Peyer's patch (tissue), 4 donors: ENCODE measurements at regions not wholly inside any gene's neighbourhood (a gene's known extent, or its start where the extent isn't known, plus 50 kb on each side); places are given as distances from the start of the nearest gene placed in this dataset.

Experiments
- DNase-seq, 3 donors: peaks; one replicate each; pipeline ENCODE4 v3.0.0-alpha.2; 2017 to 2019
- H3K27ac ChIP-seq, 4 donors: fragments of 200-600 bp; sonication (generic); one replicate each; pipeline ENCODE4 v1.5.1; 2016 to 2019
- H3K27me3 ChIP-seq, 2 donors: fragments of 200-600 bp; sonication (generic); one replicate each; pipeline ENCODE4 v1.5.1; 2019
- H3K36me3 ChIP-seq, 3 donors: fragments of 200-600 bp; sonication (generic); one replicate each; pipeline ENCODE4 v1.5.1; 2016 to 2019
- H3K4me1 ChIP-seq, 4 donors: fragments of 200-600 bp; sonication (generic); one replicate each; pipeline ENCODE4 v1.5.1; 2016 to 2019
- H3K4me3 ChIP-seq, 4 donors: fragments of 200-600 bp; sonication (generic); 1 replicate in 3 of 4; 2 replicates in 1 of 4; pipeline ENCODE4 v1.5.1; 2016 to 2019; ENCODE audit warnings: mild to moderate bottlenecking in 1 of 4
- H3K9me3 ChIP-seq, 4 donors: fragments of 200-600 bp; sonication (generic); one replicate each; pipeline ENCODE4 v1.5.1; 2016 to 2019; ENCODE audit warnings: mild to moderate bottlenecking in 1 of 4
- POLR2A ChIP-seq, 2 donors: fragments of 450-650 bp; IDR thresholded peaks; one replicate each; pipeline ENCODE4 v1.5.1; 2017; ENCODE audit warnings: antibody characterized with exemption in 2 of 2, mild to moderate bottlenecking in 2 of 2, moderate library complexity in 2 of 2
- TF ChIP-seq, protein P1 (sequence below), 6 experiments: fragments of 450-650 bp in 4 of 6; fragments of 200-600 bp in 2 of 6; sonication (generic) in 1 of 6; IDR thresholded peaks; one replicate each; pipeline ENCODE4 v1.5.1; 2017 to 2019; ENCODE audit warnings: antibody characterized with exemption in 6 of 6, mild to moderate bottlenecking in 3 of 6, moderate library complexity in 1 of 6

DNA sequence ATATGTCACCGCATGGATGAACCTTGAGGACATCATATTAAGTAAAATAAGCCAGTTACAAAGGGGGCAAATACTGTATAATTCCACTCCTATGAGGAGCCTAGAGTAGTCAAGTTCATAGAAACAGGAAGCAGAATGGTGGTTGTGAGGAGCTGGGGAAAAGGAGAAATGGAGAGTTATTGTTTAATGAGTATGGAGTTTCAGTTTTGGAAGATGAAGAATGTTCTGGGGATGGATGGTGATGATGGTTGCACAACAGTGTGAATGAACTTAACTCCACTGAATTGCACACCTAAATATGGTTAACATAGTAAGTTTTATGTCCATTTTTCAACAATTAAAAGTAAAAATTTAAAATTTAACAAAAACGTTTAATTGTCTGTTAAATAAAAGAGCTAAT is 220.9 kb upstream of the JUN start:
- DNase-seq = no peak
- no peaks in the 10 kb centered on the region for H3K36me3 ChIP-seq

DNA sequence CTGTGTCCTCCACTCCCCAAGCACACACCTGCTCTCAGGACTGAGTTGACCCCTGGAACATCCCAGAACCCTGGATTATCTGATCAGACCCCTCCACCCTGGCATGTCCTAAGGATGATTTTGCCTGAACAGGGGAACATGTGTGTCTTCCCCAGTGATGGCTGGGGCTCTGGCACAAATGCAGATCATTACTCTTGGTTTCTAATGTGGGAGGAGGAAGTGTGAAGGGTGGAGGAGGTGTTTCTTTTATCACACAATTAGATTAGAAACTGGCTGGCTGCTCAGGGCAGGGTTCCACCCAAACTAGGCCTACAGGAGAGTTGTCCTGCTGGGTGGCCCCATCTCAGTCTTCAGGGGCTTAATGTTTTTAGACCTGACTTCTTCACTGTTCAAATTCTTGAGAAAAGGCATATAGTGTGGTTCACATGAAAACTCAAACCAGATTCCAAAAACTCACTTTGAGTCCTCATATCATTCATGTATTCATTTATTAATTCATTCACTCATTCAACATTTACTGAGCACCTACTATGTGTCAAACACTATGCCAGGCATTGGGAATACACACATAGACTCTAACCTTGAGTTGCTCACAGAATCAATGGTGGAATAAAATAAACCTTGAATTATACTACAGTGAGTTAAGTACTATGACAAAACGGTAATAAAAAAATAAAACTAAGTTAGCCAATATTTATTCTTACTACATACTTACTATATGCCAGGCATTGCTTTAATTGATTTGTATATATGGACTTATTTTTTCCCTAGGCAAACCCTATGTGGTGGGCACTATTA is 221.8 kb upstream of the JUN start:
- peaks cover 0 to 18% (median 3%) of the 10 kb centered on the region in 4 donors for H3K4me1 ChIP-seq
- no peaks in the 10 kb centered on the region for H3K36me3 ChIP-seq
- DNase-seq = no peak
- no peaks in the 10 kb centered on the region for H3K9me3 ChIP-seq
- H3K27me3 ChIP-seq = no peaks in the 10 kb centered on the region
- no peak overlapping the region for H3K4me3 ChIP-seq
- TF ChIP-seq, protein P1, sequence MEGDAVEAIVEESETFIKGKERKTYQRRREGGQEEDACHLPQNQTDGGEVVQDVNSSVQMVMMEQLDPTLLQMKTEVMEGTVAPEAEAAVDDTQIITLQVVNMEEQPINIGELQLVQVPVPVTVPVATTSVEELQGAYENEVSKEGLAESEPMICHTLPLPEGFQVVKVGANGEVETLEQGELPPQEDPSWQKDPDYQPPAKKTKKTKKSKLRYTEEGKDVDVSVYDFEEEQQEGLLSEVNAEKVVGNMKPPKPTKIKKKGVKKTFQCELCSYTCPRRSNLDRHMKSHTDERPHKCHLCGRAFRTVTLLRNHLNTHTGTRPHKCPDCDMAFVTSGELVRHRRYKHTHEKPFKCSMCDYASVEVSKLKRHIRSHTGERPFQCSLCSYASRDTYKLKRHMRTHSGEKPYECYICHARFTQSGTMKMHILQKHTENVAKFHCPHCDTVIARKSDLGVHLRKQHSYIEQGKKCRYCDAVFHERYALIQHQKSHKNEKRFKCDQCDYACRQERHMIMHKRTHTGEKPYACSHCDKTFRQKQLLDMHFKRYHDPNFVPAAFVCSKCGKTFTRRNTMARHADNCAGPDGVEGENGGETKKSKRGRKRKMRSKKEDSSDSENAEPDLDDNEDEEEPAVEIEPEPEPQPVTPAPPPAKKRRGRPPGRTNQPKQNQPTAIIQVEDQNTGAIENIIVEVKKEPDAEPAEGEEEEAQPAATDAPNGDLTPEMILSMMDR (IDR thresholded peaks at IDR 0.05) = no peak
- no peak overlapping the region for H3K27ac ChIP-seq

More for the DNA sequence above, 220.9 kb upstream of the JUN start:
- Histone ChIP-seq H3K27me3 (no peaks in the 10 kb centered on the region), H3K4me1 (peaks cover 0 to 18% (median 3%) of the 10 kb centered on the region in 4 donors), H3K4me3 (no peak overlapping the region), H3K27ac (no peak overlapping the region), H3K9me3 (no peaks in the 10 kb centered on the region)
- no peak for TF ChIP-seq POLR2A (IDR thresholded peaks at IDR 0.05)
- TF ChIP-seq, protein P1 (IDR thresholded peaks at IDR 0.05) = no peak

DNA sequence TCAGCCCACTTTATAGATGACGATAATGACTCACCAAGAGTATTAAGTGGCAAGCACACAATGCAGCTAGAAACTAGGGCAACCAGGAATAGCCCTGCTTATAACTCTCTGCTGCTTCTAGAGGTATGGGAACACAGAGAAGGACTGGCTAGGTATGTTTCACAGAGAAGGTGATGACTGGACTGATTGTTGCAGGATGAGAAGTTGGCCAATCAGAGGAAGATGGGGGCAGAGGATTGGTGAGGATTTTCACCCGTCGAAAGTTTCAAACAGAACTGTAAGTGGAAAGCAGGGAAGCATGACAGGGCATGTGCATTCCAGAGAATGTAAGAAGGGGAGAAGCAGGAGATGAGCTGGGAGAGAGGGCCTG is 222.4 kb upstream of the JUN start:
- Histone ChIP-seq H3K27me3 (no peaks in the 10 kb centered on the region), H3K27ac (no peak overlapping the region), H3K4me1 (peaks cover 0 to 18% (median 3%) of the 10 kb centered on the region in 4 donors), H3K36me3 (no peaks in the 10 kb centered on the region), H3K9me3 (no peaks in the 10 kb centered on the region), H3K4me3 (no peak overlapping the region)
- TF ChIP-seq, protein P1 (IDR thresholded peaks at IDR 0.05) = no peak
- no peak for TF ChIP-seq POLR2A (IDR thresholded peaks at IDR 0.05)
- DNase-seq = no peak

DNA sequence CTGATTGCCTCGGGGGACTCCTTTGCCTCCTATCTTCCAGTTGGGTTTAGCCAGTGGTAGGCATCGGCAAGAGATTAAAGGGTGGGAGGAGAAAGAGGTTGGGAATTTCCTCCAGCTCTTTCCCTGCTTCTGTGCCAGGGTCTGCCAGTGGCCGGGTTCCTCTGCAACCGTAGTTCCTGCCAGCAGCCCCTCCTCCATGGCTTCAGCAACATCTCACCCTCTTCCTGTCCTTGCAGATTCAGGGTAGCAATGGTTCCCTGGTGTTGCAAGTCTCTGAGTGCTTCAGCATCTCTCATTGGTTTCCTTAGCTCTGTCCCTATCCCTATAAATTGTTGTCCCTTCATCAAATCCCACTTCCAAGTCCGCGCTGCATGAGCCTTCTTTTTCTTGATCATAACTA is 223.1 kb upstream of the JUN start:
- TF ChIP-seq, protein P1 (IDR thresholded peaks at IDR 0.05) = no peak
- no peak for TF ChIP-seq POLR2A (IDR thresholded peaks at IDR 0.05)
- Histone ChIP-seq H3K36me3 (no peaks in the 10 kb centered on the region), H3K4me1 (peaks cover 0 to 18% (median 3%) of the 10 kb centered on the region in 4 donors), H3K27me3 (no peaks in the 10 kb centered on the region), H3K4me3 (no peak overlapping the region), H3K9me3 (no peaks in the 10 kb centered on the region), H3K27ac (no peak overlapping the region)
- no peak for DNase-seq

DNA sequence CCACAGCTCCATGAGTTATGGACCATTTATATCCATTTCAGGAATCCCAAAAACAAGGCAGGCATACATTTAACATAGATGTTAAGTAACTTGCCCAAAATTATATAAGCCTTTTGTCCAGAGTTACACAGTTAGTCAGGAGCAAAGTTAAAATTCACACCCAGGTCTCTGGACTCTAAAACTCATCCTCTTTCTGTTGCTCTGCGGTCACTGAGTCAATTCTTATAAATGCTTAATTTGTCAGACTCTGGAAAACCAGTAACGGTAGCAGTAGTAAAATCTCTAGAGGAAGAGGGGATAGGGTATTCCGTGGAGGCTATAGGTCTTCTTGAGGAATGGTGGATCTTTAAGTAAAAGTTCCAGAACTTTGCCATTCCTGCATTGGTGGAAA is 223.6 kb upstream of the JUN start:
- Histone ChIP-seq H3K4me1 (peaks cover 0 to 18% (median 3%) of the 10 kb centered on the region in 4 donors), H3K4me3 (no peak overlapping the region), H3K9me3 (no peaks in the 10 kb centered on the region), H3K27me3 (no peaks in the 10 kb centered on the region), H3K36me3 (no peaks in the 10 kb centered on the region), H3K27ac (peak overlapping the region in 1 of 4 donors; percentile 47)
- TF ChIP-seq, protein P1 (IDR thresholded peaks at IDR 0.05) = no peak
- TF ChIP-seq POLR2A (IDR thresholded peaks at IDR 0.05) = no peak
- no peak for DNase-seq
